HG03135 (cell line): ENCODE measurements at regions not wholly inside any gene's neighbourhood (a gene's known extent, or its start where the extent isn't known, plus 50 kb on each side); places are given as distances from the start of the nearest gene placed in this dataset.
"Not testable (repeated sequence)": the region's sequence is repeated elsewhere in the genome, so short reads cannot be mapped to it uniquely, and the experiment has no call there.

Source experiments
- ATAC-seq: cut with Tn5 transposase; IDR thresholded peaks from one replicate; pipeline ENCODE4 v1.9.1; 2021; ENCODE audit warnings: mild to moderate bottlenecking, moderate library complexity; ENCODE audit not compliant: unreplicated experiment

- no peak for ATAC-seq
Observed at GRCh38 chr18:26654616-26655524, 106.5 kb upstream of the KCTD1 start.

GRCh38 chr18:26653943-26654615, 105.7 kb upstream of the KCTD1 start:
- ATAC-seq: no peak

GRCh38 chr18:26652501-26652900, 104.1 kb upstream of the KCTD1 start:
- ATAC-seq: no peak

- no peak for ATAC-seq
Observed at GRCh38 chr18:26650310-26651268, 102.2 kb upstream of the KCTD1 start.

GRCh38 chr18:26649193-26649543, 100.8 kb upstream of the KCTD1 start:
- no peak for ATAC-seq

GRCh38 chr18:26648509-26649192, 100.3 kb upstream of the KCTD1 start:
- no peak for ATAC-seq

- no peak for ATAC-seq
Observed at GRCh38 chr18:26646901-26647300, 98.5 kb upstream of the KCTD1 start.

GRCh38 chr18:26642440-26643348, 94.3 kb upstream of the KCTD1 start:
- no peak for ATAC-seq

- ATAC-seq: no peak
Observed at GRCh38 chr18:26640541-26640940, 92.2 kb upstream of the KCTD1 start.

GRCh38 chr18:26639149-26639548, 90.8 kb upstream of the KCTD1 start:
- no peak for ATAC-seq

GRCh38 chr18:26637983-26638382, 89.6 kb upstream of the KCTD1 start:
- no peak for ATAC-seq

GRCh38 chr18:26637324-26637723, 89.0 kb upstream of the KCTD1 start:
- no peak for ATAC-seq

- ATAC-seq: no peak
Observed at GRCh38 chr18:26635466-26635865, 87.1 kb upstream of the KCTD1 start.

- no peak for ATAC-seq
Observed at GRCh38 chr18:26634631-26635030, 86.3 kb upstream of the KCTD1 start.

GRCh38 chr18:26631135-26631534, 82.8 kb upstream of the KCTD1 start:
- no peak for ATAC-seq

- ATAC-seq: no peak
Observed at GRCh38 chr18:26630596-26630995, 82.2 kb upstream of the KCTD1 start.

- ATAC-seq: no peak
Observed at GRCh38 chr18:26628017-26628416, 79.7 kb upstream of the KCTD1 start.

- ATAC-seq: no peak
Observed at GRCh38 chr18:26624443-26624842, 76.1 kb upstream of the KCTD1 start.

- not testable (repeated sequence) for ATAC-seq
Observed at GRCh38 chr18:26623314-26623713, 75.0 kb upstream of the KCTD1 start.
